HEK293 (cell line): ENCODE measurements at regions not wholly inside any gene's neighbourhood (a gene's known extent, or its start where the extent isn't known, plus 50 kb on each side); places are given as distances from the start of the nearest gene placed in this dataset.

Experiments used
- CTCF ChIA-PET: fragments of 350-600 bp; formaldehyde crosslinking; extraction: SDS; loops from one replicate; lab custom pipeline; 2021; ENCODE audit warnings: antibody characterized with exemption; lab: Yijun Ruan, JAX
- POLR2A ChIA-PET: fragments of 300-600 bp; formaldehyde crosslinking; extraction: SDS; loops from one replicate; lab custom pipeline; 2020; ENCODE audit warnings: antibody characterized with exemption, inconsistent platforms; lab: Yijun Ruan, JAX
- H3K27ac ChIP-seq: fragments of 200-500 bp; sonication (Bioruptor generic); 2 replicates; pipeline ENCODE4 v1.5.1; 2014; ENCODE audit warnings: low read depth, low read length, control low read depth, inconsistent platforms; ENCODE audit errors: extremely low read depth
- H3K36me3 ChIP-seq, 2 experiments: fragments of 200-500 bp in 1 of 2; sonication (Bioruptor generic) in 1 of 2; 1 replicate in 1 of 2; 2 replicates in 1 of 2; pipeline ENCODE4 v1.5.1; 2014 to 2017; ENCODE audit warnings: inconsistent platforms in 2 of 2, low read length in 2 of 2; ENCODE audit not compliant: control insufficient read depth in 2 of 2, insufficient read depth in 1 of 2
- H3K4me1 ChIP-seq: fragments of 200-500 bp; sonication (Bioruptor generic); 2 replicates; pipeline ENCODE4 v1.5.1; 2014; ENCODE audit warnings: mild to moderate bottlenecking, low read length, inconsistent platforms; ENCODE audit not compliant: control insufficient read depth, insufficient read depth
- H3K4me3 ChIP-seq: 2 replicates; pipeline ENCODE4 v1.5.1; 2011; ENCODE audit warnings: low read depth, mild to moderate bottlenecking, control low read depth, low read length, moderate library complexity
- H3K9me3 ChIP-seq: fragments of 200-500 bp; sonication (Bioruptor generic); 2 replicates; pipeline ENCODE4 v1.5.1; 2014; ENCODE audit warnings: low read depth, low read length, inconsistent platforms; ENCODE audit not compliant: control insufficient read depth, insufficient read depth
- ATF2 ChIP-seq: fragments of 450-650 bp; formaldehyde crosslinking; IDR thresholded peaks from 2 replicates; pipeline ENCODE4 v1.5.1; 2016; ENCODE audit warnings: missing biosample characterization, missing genetic modification characterization, low read depth
- GFI1B ChIP-seq: fragments of 450-650 bp; formaldehyde crosslinking; IDR thresholded peaks from 2 replicates; pipeline ENCODE4 v1.5.1; 2016; ENCODE audit warnings: missing biosample characterization, missing genetic modification characterization
- PBX3 ChIP-seq: sonication (generic); formaldehyde crosslinking; IDR thresholded peaks from 2 replicates; pipeline ENCODE4 v1.8.1; 2022; ENCODE audit warnings: mild to moderate bottlenecking, moderate library complexity, missing genetic modification reagents
- SETDB1 ChIP-seq: IDR thresholded peaks from one replicate; pipeline ENCODE4 v1.6.1; 2017; ENCODE audit warnings: mild to moderate bottlenecking, low read length, moderate library complexity, mixed read lengths; ENCODE audit not compliant: insufficient read length
- TCF7L2 ChIP-seq: IDR thresholded peaks from 2 replicates; pipeline ENCODE4 v1.6.1; 2011; ENCODE audit warnings: low read depth, mild to moderate bottlenecking, inconsistent platforms, low read length, moderate library complexity, borderline replicate concordance
- TSHZ1 ChIP-seq: fragments of 450-650 bp; formaldehyde crosslinking; IDR thresholded peaks from 2 replicates; pipeline ENCODE4 v1.5.1; 2016; ENCODE audit warnings: missing biosample characterization, missing genetic modification characterization, borderline replicate concordance
- ZBTB11 ChIP-seq: fragments of 450-650 bp; formaldehyde crosslinking; conservative IDR thresholded peaks from 2 replicates; pipeline ENCODE4 v1.5.1; 2016; ENCODE audit warnings: low read depth, missing biosample characterization, missing genetic modification characterization
- ZBTB26 ChIP-seq: fragments of 450-650 bp; formaldehyde crosslinking; optimal IDR thresholded peaks from 2 replicates; pipeline ENCODE3; 2016; ENCODE audit warnings: missing biosample characterization, mild to moderate bottlenecking, missing genetic modification characterization
- ZBTB44 ChIP-seq: fragments of 450-650 bp; IDR thresholded peaks from 2 replicates; pipeline ENCODE4 v1.5.1; 2018; ENCODE audit warnings: missing biosample characterization, mild to moderate bottlenecking, missing genetic modification characterization
- ZFP41 ChIP-seq: fragments of 450-650 bp; formaldehyde crosslinking; IDR thresholded peaks from 2 replicates; pipeline ENCODE4 v1.5.1; 2016; ENCODE audit warnings: missing biosample characterization, missing genetic modification characterization, borderline replicate concordance
- ZNF433 ChIP-seq: fragments of 450-650 bp; formaldehyde crosslinking; IDR thresholded peaks from 2 replicates; pipeline ENCODE4 v1.5.1; 2016; ENCODE audit warnings: missing biosample characterization, missing genetic modification characterization, low read depth
- ZNF610 ChIP-seq: fragments of 450-650 bp; formaldehyde crosslinking; IDR thresholded peaks from 2 replicates; pipeline ENCODE4 v1.5.1; 2016; ENCODE audit warnings: missing biosample characterization, missing genetic modification characterization, borderline replicate concordance
- ZNF623 ChIP-seq: fragments of 450-650 bp; formaldehyde crosslinking; IDR thresholded peaks from 2 replicates; pipeline ENCODE4 v1.5.1; 2016; ENCODE audit warnings: missing biosample characterization, missing genetic modification characterization
- ZNF791 ChIP-seq: fragments of 450-650 bp; formaldehyde crosslinking; IDR thresholded peaks from 2 replicates; pipeline ENCODE4 v1.5.1; 2016; ENCODE audit warnings: missing biosample characterization, missing genetic modification characterization

- ChIA-PET POLR2A (no interaction called here), CTCF (no interaction called here)
- no peaks in the 10 kb centered on the region for H3K36me3 ChIP-seq
- no peak for TF ChIP-seq GFI1B
- no peak for TF ChIP-seq TCF7L2
- TF ChIP-seq ZBTB11 (tag by site-specific recombination) = no peak
- no peak for TF ChIP-seq ZNF791
- no peak for TF ChIP-seq ZFP41 (tag by site-specific recombination)
- TF ChIP-seq SETDB1 = no peak
- TF ChIP-seq ZNF433 = no peak
- no peak for TF ChIP-seq ZBTB44 (tag by site-specific recombination)
- no peak for TF ChIP-seq ZBTB26 (tag by site-specific recombination)
- no peak for TF ChIP-seq ATF2 (tag by site-specific recombination)
- TF ChIP-seq ZNF610 (tag by site-specific recombination) = no peak
- no peak for TF ChIP-seq PBX3 (CRISPR knock-in tag)
- no peak for TF ChIP-seq ZNF623 (tag by site-specific recombination)
- TF ChIP-seq TSHZ1 (tag by site-specific recombination) = no peak
- H3K9me3 ChIP-seq = no peaks in the 10 kb centered on the region
- H3K4me3 ChIP-seq = no peak overlapping the region
- no peak overlapping the region for H3K27ac ChIP-seq
- H3K4me1 ChIP-seq = no peaks in the 10 kb centered on the region
Measured at GRCh38 chr4:42710329-42710728, 53.4 kb upstream of the ATP8A1 start.
